Activated CD4-positive, alpha-beta T cell treated with anti-CD3 and anti-CD28 coated beads for 36 hours (primary cell): ENCODE measurements at regions not wholly inside any gene's neighbourhood (a gene's known extent, or its start where the extent isn't known, plus 50 kb on each side); places are given as distances from the start of the nearest gene placed in this dataset.

ENCODE experiments used
- ATAC-seq: fragments of 200-7000 bp; cut with Tn5 transposase; one replicate; pipeline ENCODE4 v1.10.0; 2021; ENCODE audit warnings: mild to moderate bottlenecking, moderate library complexity
- CTCF ChIA-PET: fragments of 350-600 bp; sonication (Branson Sonifier 250); formaldehyde crosslinking; loops from one replicate; lab custom pipeline; 2021; ENCODE audit warnings: antibody characterized with exemption; lab: Charles Lee
- POLR2A ChIA-PET: fragments of 350-600 bp; sonication (Branson Sonifier 250); formaldehyde crosslinking; loops from one replicate; lab custom pipeline; 2021; ENCODE audit warnings: antibody characterized with exemption, inconsistent platforms; lab: Charles Lee
- DNase-seq: peaks from one replicate; pipeline ENCODE4 v3.0.0-alpha.2; 2020
- H3K27ac Mint-ChIP-seq: one replicate; pipeline ENCODE4 v1.8.0; 2021; ENCODE audit warnings: mixed read lengths
- H3K27me3 Mint-ChIP-seq: one replicate; pipeline ENCODE4 v1.8.0; 2021; ENCODE audit warnings: mixed read lengths
- H3K36me3 Mint-ChIP-seq: one replicate; pipeline ENCODE4 v1.8.0; 2021; ENCODE audit warnings: low read depth, mixed read lengths
- H3K4me1 Mint-ChIP-seq: one replicate; pipeline ENCODE4 v1.8.0; 2021; ENCODE audit warnings: mixed read lengths
- H3K4me3 Mint-ChIP-seq: one replicate; pipeline ENCODE4 v1.8.0; 2021; ENCODE audit warnings: mild to moderate bottlenecking, moderate library complexity, mixed read lengths
- H3K9me3 Mint-ChIP-seq: one replicate; pipeline ENCODE4 v1.8.0; 2021; ENCODE audit warnings: low read depth, mixed read lengths
- intact Hi-C, 2 experiments: fragments of 100-400 bp; cut with DNase I in 1 of 2; cut with micrococcal nuclease in 1 of 2; formaldehyde crosslinking; loops; one replicate each; pipeline versions ENCODE4 v1.14.2 to v1.15.1; 2022 to 2024; cut with DNase I, micrococcal nuclease

- Mint-ChIP-seq H3K27me3 (no peaks in the 10 kb centered on the region), H3K9me3 (no peaks in the 10 kb centered on the region), H3K4me3 (no peak overlapping the region), H3K27ac (no peak overlapping the region), H3K36me3 (no peaks in the 10 kb centered on the region), H3K4me1 (no peaks in the 10 kb centered on the region)
- ATAC-seq (no peak), DNase-seq (no peak)
- POLR2A ChIA-PET, result interaction anchor here (0.5 kb wide), 1 partner anchor 255 kb away, joined by 4 read pairs; no protein-coding TSS in a partner anchor
- intact Hi-C loops, result no loop called here
- CTCF ChIA-PET, result no interaction called here
These were observed 827.3 kb downstream of the DHX35 start for GRCh38 chr20:39789411-39789810.

DNA sequence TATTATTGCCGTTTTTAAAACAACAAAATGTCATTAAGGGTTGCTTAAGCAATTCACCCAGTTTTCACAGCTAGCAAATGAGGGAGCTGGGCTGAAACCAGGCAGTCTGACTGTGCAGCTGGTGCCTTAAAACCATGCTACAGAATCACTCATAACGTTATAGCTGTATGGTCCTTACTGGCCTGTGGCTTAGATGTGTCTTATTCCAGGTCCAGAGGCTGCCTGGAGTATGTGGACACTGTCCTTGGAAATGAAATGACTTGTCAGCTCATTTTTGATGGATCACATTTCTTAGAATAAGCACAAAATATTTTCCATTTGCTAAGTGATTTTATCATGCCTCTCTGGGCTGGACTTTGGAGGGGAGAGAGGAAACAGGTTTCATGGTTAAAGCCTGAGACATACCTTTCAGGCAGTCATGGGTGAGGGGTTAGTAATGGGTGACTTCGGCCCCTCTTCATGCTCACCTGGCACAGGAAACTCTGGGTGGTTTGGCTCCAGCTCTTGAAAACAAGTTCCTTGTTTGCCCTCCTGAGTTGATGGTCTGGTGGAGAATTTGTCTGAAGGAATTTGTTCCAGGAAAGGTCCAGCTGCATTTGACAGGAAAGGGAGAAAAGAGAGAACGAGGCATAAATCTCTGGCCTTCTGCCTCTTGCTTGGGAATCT lies 823.2 kb downstream of the DHX35 start:
- intact Hi-C loops, result no loop called here
- no peaks in the 10 kb centered on the region for H3K4me1 Mint-ChIP-seq
- peaks cover 2% of the 10 kb centered on the region for H3K9me3 Mint-ChIP-seq
- no peak overlapping the region for H3K27ac Mint-ChIP-seq
- ChIA-PET POLR2A (no interaction called here), CTCF (no interaction called here)
- ATAC-seq (no peak), DNase-seq (no peak)
- H3K36me3 Mint-ChIP-seq, result no peaks in the 10 kb centered on the region
- H3K27me3 Mint-ChIP-seq, result no peaks in the 10 kb centered on the region
- H3K4me3 Mint-ChIP-seq, result no peak overlapping the region

- Mint-ChIP-seq H3K27ac (no peak overlapping the region), H3K4me3 (no peak overlapping the region), H3K36me3 (no peaks in the 10 kb centered on the region), H3K9me3 (peaks cover 2% of the 10 kb centered on the region), H3K4me1 (no peaks in the 10 kb centered on the region), H3K27me3 (no peaks in the 10 kb centered on the region)
- CTCF ChIA-PET, result no interaction called here
- POLR2A ChIA-PET, result no interaction called here
- intact Hi-C loops, result no loop called here
- ATAC-seq (no peak), DNase-seq (no peak)
These were observed 822.5 kb downstream of the DHX35 start for GRCh38 chr20:39784693-39785092.

- intact Hi-C loops, result no loop called here
- Mint-ChIP-seq H3K9me3 (peaks cover under 1% of the 10 kb centered on the region), H3K36me3 (no peaks in the 10 kb centered on the region), H3K4me1 (no peaks in the 10 kb centered on the region), H3K27ac (no peak overlapping the region), H3K4me3 (no peak overlapping the region), H3K27me3 (no peaks in the 10 kb centered on the region)
- DNase-seq (no peak), ATAC-seq (no peak)
- ChIA-PET POLR2A (no interaction called here), CTCF (no interaction called here)
These were observed 816.9 kb downstream of the DHX35 start for GRCh38 chr20:39778847-39779604.

GRCh38 chr20:39778431-39778830 lies 816.3 kb downstream of the DHX35 start:
- H3K4me3 Mint-ChIP-seq, result no peak overlapping the region
- intact Hi-C loops, result no loop called here
- POLR2A ChIA-PET, result no interaction called here
- no peak overlapping the region for H3K27ac Mint-ChIP-seq
- no peaks in the 10 kb centered on the region for H3K36me3 Mint-ChIP-seq
- ATAC-seq (no peak), DNase-seq (no peak)
- H3K27me3 Mint-ChIP-seq, result no peaks in the 10 kb centered on the region
- H3K9me3 Mint-ChIP-seq, result no peaks in the 10 kb centered on the region
- H3K4me1 Mint-ChIP-seq, result no peaks in the 10 kb centered on the region
- CTCF ChIA-PET, result no interaction called here

- ATAC-seq, result no peak
- H3K4me1 Mint-ChIP-seq, result no peaks in the 10 kb centered on the region
- no peak overlapping the region for H3K4me3 Mint-ChIP-seq
- ChIA-PET POLR2A (no interaction called here), CTCF (no interaction called here)
- no peak overlapping the region for H3K27ac Mint-ChIP-seq
- no peak for DNase-seq
- H3K27me3 Mint-ChIP-seq, result no peaks in the 10 kb centered on the region
- H3K9me3 Mint-ChIP-seq, result no peaks in the 10 kb centered on the region
- H3K36me3 Mint-ChIP-seq, result no peaks in the 10 kb centered on the region
- intact Hi-C loops, result no loop called here
These were observed 815.5 kb downstream of the DHX35 start for GRCh38 chr20:39777610-39778009.

DNA sequence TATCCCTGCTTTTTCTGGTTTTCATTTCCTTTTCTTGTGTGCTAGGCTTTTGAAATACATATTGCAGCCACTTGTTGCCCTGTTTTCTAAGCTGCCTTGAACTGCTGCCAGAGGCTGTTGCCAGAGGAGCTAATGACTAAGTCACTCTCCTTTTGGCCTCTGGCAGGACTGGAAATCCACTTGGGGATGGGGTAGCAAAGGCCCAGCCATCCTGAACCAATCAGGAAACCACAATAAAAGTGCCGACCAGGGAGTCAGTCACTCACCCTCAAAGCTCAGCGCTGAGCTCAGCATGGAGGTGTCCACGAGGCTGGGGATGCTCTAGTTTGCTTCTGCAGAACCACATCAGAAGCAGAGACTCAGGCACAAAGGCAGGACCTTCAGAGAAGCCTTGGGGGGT lies 813.0 kb downstream of the DHX35 start:
- ATAC-seq, result no peak
- intact Hi-C loops, result no loop called here
- Mint-ChIP-seq H3K9me3 (no peaks in the 10 kb centered on the region), H3K27me3 (no peaks in the 10 kb centered on the region), H3K4me1 (no peaks in the 10 kb centered on the region), H3K4me3 (no peak overlapping the region), H3K27ac (no peak overlapping the region), H3K36me3 (no peaks in the 10 kb centered on the region)
- CTCF ChIA-PET, result no interaction called here
- DNase-seq, result no peak
- POLR2A ChIA-PET, result no interaction called here

DNA sequence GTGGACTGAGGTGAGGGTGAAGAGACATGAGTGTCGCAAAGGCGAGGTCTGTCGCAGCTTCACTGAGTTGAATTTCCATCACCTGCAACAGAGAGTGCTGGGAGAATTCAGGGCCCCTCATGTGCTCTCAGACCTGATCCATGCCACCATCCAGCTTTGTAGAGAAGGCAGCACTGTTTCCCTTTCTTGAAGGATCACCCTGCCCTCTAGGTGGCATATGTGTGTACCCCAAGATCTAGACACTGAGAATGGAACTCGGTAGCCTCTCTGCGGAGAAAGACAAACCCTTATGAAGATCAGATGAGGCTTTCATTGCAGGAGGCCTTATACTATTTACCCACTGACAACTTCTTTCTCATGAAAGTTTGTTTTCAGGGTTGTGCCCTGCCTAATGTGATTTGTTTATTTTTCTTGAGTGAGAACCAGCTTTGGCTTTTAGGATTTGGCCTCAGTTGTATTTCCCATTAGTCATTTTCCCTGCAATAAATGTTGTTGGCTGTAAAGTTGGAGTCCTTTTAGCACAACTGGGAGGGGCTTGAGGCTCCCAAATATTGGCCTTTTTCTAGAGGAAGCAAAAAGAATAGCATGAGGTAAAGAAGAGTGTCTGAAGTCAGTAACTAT lies 811.3 kb downstream of the DHX35 start:
- intact Hi-C loops, result no loop called here
- DNase-seq (no peak), ATAC-seq (no peak)
- no peaks in the 10 kb centered on the region for H3K36me3 Mint-ChIP-seq
- H3K4me1 Mint-ChIP-seq, result no peaks in the 10 kb centered on the region
- H3K27ac Mint-ChIP-seq, result no peak overlapping the region
- ChIA-PET CTCF (no interaction called here), POLR2A (no interaction called here)
- H3K9me3 Mint-ChIP-seq, result peaks cover 1% of the 10 kb centered on the region
- H3K4me3 Mint-ChIP-seq, result no peak overlapping the region
- H3K27me3 Mint-ChIP-seq, result no peaks in the 10 kb centered on the region

DNA sequence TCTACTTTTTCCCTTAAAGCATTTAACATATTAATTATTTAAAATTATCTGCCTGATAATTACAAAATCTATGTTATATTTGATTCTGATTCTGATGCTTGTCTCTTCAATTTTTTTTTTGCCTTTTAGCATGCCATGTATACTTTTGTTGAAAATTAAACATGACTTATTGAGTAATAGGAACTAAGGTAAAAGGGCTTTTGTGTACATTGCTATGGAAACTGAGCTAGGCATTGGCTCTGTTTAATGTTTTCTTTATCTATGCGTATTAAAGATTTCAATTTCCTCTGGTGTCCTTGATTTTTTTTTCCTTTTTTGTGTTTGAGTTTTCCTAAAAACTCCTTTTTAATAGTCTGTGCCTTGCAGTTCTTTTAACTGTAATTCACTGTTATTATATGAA lies 805.2 kb downstream of the DHX35 start:
- DNase-seq (no peak), ATAC-seq (no peak)
- intact Hi-C loops, result no loop called here
- H3K27ac Mint-ChIP-seq, result no peak overlapping the region
- H3K4me1 Mint-ChIP-seq, result no peaks in the 10 kb centered on the region
- no peaks in the 10 kb centered on the region for H3K36me3 Mint-ChIP-seq
- ChIA-PET CTCF (no interaction called here), POLR2A (no interaction called here)
- no peak overlapping the region for H3K4me3 Mint-ChIP-seq
- peaks cover 7% of the 10 kb centered on the region for H3K9me3 Mint-ChIP-seq
- no peaks in the 10 kb centered on the region for H3K27me3 Mint-ChIP-seq

DNA sequence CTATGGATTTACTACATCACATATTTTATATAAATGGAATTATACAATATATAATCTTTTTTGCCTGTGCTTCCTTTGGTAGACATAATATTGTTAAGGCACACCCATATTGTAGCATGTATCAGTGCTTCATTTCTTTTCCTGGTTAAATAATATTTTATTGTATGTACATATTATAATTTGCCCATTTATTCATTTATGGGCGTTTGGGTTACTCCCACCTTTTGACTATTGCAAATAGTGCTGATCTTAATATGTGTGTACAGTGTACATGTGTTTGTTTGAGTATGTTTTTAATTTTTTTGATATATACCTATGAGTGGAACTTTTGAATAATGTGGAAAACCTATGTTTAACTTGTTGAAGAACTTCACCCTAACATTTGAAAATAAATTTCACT lies 804.2 kb downstream of the DHX35 start:
- ATAC-seq, result no peak
- Mint-ChIP-seq H3K4me3 (no peak overlapping the region), H3K36me3 (no peaks in the 10 kb centered on the region), H3K4me1 (no peaks in the 10 kb centered on the region), H3K27me3 (no peaks in the 10 kb centered on the region), H3K9me3 (peaks cover 7% of the 10 kb centered on the region), H3K27ac (no peak overlapping the region)
- ChIA-PET POLR2A (no interaction called here), CTCF (no interaction called here)
- intact Hi-C loops, result no loop called here
- no peak for DNase-seq

- ATAC-seq (no peak), DNase-seq (no peak)
- ChIA-PET CTCF (no interaction called here), POLR2A (no interaction called here)
- intact Hi-C loops, result no loop called here
- no peak overlapping the region for H3K4me3 Mint-ChIP-seq
- H3K27me3 Mint-ChIP-seq, result no peaks in the 10 kb centered on the region
- H3K27ac Mint-ChIP-seq, result no peak overlapping the region
- peaks cover 5% of the 10 kb centered on the region for H3K9me3 Mint-ChIP-seq
- no peaks in the 10 kb centered on the region for H3K4me1 Mint-ChIP-seq
- H3K36me3 Mint-ChIP-seq, result no peaks in the 10 kb centered on the region
These were observed 800.6 kb downstream of the DHX35 start for GRCh38 chr20:39762716-39763115.

DNA sequence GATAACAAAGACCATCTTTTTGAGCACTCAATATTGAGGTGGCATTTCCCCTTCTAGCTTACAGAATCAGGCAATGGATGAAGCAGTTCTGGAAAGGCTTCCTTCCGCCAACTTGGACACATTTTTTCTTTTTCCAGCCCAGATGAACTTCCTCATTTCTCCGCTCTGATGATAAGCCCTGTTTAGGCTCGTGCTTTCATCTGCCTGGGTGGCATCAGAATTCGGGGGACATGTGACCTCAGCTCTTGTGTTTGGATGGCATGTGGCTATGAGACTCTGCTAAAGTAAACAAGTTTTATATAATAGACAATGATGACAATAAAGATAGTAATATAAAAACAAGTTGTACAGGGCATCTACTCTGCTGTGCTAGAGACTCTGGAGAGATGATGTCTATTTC lies 796.7 kb downstream of the DHX35 start:
- Mint-ChIP-seq H3K27me3 (no peaks in the 10 kb centered on the region), H3K4me1 (no peaks in the 10 kb centered on the region), H3K36me3 (no peaks in the 10 kb centered on the region), H3K9me3 (peaks cover 5% of the 10 kb centered on the region), H3K27ac (no peak overlapping the region), H3K4me3 (no peak overlapping the region)
- intact Hi-C loops, result no loop called here
- no peak for ATAC-seq
- CTCF ChIA-PET, result interaction anchor here (0.7 kb wide), 1 partner anchor 66 kb away, joined by 3 read pairs; no protein-coding TSS in a partner anchor
- POLR2A ChIA-PET, result no interaction called here
- no peak for DNase-seq
